Nephron (organoid): ENCODE measurements at regions not wholly inside any gene's neighbourhood (a gene's known extent, or its start where the extent isn't known, plus 50 kb on each side); places are given as distances from the start of the nearest gene placed in this dataset.

Experiments used
- H3K27ac Mint-ChIP-seq, 3 experiments: 2 replicates each; pipeline ENCODE4 v1.8.0; 2020; ENCODE audit warnings: mixed read lengths in 3 of 3, mild to moderate bottlenecking in 2 of 3, moderate library complexity in 1 of 3
- H3K27me3 Mint-ChIP-seq: 2 replicates; pipeline ENCODE4 v1.8.0; 2021; ENCODE audit warnings: low read depth, mild to moderate bottlenecking, moderate library complexity, mixed read lengths
- H3K36me3 Mint-ChIP-seq: 2 replicates; pipeline ENCODE4 v1.8.0; 2020; ENCODE audit warnings: low read depth, mixed read lengths
- H3K4me1 Mint-ChIP-seq: 2 replicates; pipeline ENCODE4 v1.8.0; 2020; ENCODE audit warnings: mixed read lengths
- H3K4me3 Mint-ChIP-seq, 3 experiments: 2 replicates each; pipeline ENCODE4 v1.8.0; 2020; ENCODE audit warnings: mild to moderate bottlenecking in 3 of 3, mixed read lengths in 3 of 3, moderate library complexity in 2 of 3
- H3K9me3 Mint-ChIP-seq: 2 replicates; pipeline ENCODE4 v1.8.0; 2020; ENCODE audit warnings: mixed read lengths
- CTCF ChIP-seq, 3 experiments: fragments of 200-600 bp; sonication (generic); IDR thresholded peaks; one replicate each; pipeline ENCODE4 v1.5.0; 2021; ENCODE audit warnings: antibody characterized with exemption in 3 of 3; ENCODE audit not compliant: unreplicated experiment in 3 of 3

DNA sequence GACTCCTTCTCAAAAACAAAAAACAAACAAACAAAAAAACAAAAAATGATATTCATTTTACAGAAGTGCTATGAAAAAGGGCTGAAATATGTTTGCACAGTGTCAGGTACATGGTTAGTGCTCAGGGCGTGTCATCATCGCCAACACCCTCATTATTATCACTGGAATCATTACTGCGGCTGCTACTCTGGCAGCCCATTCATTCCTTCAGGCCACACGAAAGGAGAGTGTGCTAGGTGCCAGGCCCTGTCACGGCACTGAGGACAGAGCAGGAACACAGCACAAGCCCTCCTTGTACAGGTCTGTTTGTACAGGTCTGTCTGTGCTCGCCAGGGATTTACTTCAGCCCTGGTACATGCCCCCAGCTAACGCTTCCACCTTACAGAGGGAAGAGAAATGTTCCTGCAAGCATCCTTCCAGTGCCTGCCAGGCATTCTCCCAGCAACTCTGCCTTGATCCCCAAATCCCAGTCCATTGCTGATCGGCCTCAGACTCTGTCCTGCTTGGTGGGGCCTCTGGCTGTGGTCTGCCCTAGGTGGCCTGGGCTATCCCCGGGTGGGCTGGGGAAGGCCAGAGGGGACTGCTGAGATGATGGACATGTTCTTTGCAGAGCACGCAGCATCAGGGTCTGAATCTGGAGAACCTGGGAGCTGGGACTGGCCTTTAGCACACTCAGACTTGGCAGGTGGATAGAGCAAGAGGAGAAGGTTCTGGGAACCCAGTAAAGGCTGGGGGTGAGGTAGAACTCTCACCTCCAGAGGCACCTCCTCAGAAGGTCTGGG is 210.7 kb downstream of the URI1 start:
- Mint-ChIP-seq H3K9me3 (no peaks in the 10 kb centered on the region), H3K36me3 (no peaks in the 10 kb centered on the region), H3K4me3 (no peak overlapping the region), H3K4me1 (peaks cover 7% of the 10 kb centered on the region), H3K27ac (no peak overlapping the region), H3K27me3 (peaks cover 17% of the 10 kb centered on the region)
- no peak for TF ChIP-seq CTCF (IDR thresholded peaks at IDR 0.05; ENCODE audit: unreplicated experiment in 3 of 3)

DNA sequence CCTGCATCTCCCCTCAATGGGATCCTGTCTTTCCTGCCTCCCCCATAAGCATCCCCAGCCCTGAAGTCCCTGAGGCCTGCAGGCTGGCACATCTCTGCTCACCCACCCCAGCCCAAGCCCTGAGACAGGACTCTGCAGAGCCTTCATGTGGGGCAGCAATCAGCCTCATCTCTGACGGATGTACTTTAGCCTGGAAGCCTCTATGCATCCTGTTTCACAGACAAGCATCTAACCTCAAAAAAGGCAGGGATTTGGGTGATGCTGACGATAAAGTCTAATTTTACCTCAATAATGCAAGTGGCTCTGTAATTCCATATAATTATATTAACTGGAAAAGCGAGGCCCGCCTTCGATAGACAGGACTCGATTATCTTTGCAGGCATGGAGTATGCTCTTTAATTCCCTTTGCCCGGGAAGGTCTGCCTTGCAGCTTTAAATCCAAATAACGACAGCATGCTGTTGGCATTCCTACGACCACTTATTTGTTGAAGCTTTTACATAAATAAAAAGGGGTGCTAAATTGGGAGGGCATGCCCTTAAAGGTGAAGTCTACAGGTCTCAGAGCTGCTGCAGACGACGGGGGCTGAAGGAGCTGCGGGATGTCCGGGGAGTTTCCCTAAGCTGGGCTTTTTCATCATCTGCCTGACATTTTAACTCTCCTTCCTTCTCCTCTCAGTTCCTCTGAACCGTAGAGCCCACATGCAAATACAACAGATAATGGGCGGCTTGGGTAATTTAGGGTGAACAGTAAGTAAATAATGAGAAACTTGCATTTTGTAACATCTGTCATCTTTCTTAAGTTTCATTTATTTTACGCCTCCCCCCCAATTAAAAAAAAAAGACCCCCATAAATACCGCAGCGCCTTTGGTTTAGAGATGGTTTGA is 211.5 kb downstream of the URI1 start:
- Mint-ChIP-seq H3K27ac (no peak overlapping the region), H3K27me3 (peaks cover 17% of the 10 kb centered on the region)

GRCh38 chr19:30154410-30154809 is 212.4 kb downstream of the URI1 start:
- H3K4me3 Mint-ChIP-seq: no peak overlapping the region
- no peak for TF ChIP-seq CTCF (IDR thresholded peaks at IDR 0.05; ENCODE audit: unreplicated experiment in 3 of 3)
- H3K9me3 Mint-ChIP-seq: no peaks in the 10 kb centered on the region
- H3K27ac Mint-ChIP-seq: no peak overlapping the region
- peaks cover 7% of the 10 kb centered on the region for H3K4me1 Mint-ChIP-seq
- peaks cover 17% of the 10 kb centered on the region for H3K27me3 Mint-ChIP-seq
- no peaks in the 10 kb centered on the region for H3K36me3 Mint-ChIP-seq

More for the DNA sequence above, 211.5 kb downstream of the URI1 start:
- no peak overlapping the region for H3K4me3 Mint-ChIP-seq
- TF ChIP-seq CTCF (IDR thresholded peaks at IDR 0.05; ENCODE audit: unreplicated experiment in 3 of 3): no peak
- H3K4me1 Mint-ChIP-seq: peaks cover 7% of the 10 kb centered on the region
- H3K36me3 Mint-ChIP-seq: no peaks in the 10 kb centered on the region
- no peaks in the 10 kb centered on the region for H3K9me3 Mint-ChIP-seq

- Mint-ChIP-seq H3K27ac (no peak overlapping the region), H3K27me3 (peaks cover 25% of the 10 kb centered on the region), H3K4me1 (peaks cover 7% of the 10 kb centered on the region), H3K36me3 (no peaks in the 10 kb centered on the region), H3K4me3 (no peak overlapping the region), H3K9me3 (no peaks in the 10 kb centered on the region)
- TF ChIP-seq CTCF (IDR thresholded peaks at IDR 0.05; ENCODE audit: unreplicated experiment in 3 of 3): no peak
Observed at GRCh38 chr19:30155381-30156200, 213.6 kb downstream of the URI1 start.

DNA sequence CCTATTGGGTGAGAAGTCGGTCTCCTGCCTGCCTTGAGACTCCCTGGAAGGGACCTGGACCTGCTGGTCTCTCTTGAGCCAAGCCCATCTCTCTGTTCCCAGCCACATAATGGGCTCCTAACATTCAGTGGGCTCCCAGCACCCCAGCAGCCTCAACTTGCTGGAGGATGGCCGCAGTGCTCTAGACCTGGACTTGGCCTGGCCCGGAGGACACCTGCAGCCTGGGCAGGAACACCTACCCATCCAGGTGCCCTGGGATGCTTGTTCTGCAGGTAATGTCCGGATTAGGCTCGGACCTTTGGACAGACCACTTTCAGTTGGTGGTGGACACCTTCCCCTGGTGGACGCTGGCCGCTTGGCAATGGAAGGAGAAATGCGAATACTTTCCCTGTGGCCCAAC is 214.6 kb downstream of the URI1 start:
- Mint-ChIP-seq H3K9me3 (no peaks in the 10 kb centered on the region), H3K27me3 (peaks cover 24% of the 10 kb centered on the region), H3K36me3 (no peaks in the 10 kb centered on the region), H3K4me1 (peaks cover 7% of the 10 kb centered on the region), H3K4me3 (no peak overlapping the region), H3K27ac (no peak overlapping the region)
- no peak for TF ChIP-seq CTCF (IDR thresholded peaks at IDR 0.05; ENCODE audit: unreplicated experiment in 3 of 3)
